Spinal cord (tissue), 9 donors: ENCODE measurements at regions not wholly inside any gene's neighbourhood (a gene's known extent, or its start where the extent isn't known, plus 50 kb on each side); places are given as distances from the start of the nearest gene placed in this dataset.
"Not testable (repeated sequence)": the region's sequence is repeated elsewhere in the genome, so short reads cannot be mapped to it uniquely, and the experiment has no call there.

ENCODE experiments used
- DNase-seq, 6 donors: peaks; one replicate each; pipeline versions ENCODE4 v3.0.0 to v3.0.0-alpha.2; 2013 to 2015; ENCODE audit warnings: low spot score in 6 of 6, low read depth in 4 of 6
- H3K27ac ChIP-seq: one replicate; pipeline ENCODE4 v1.5.1; 2013; ENCODE audit warnings: low read depth, low read length, control low read depth
- H3K27me3 ChIP-seq: one replicate; pipeline ENCODE4 v1.6.1; 2013; ENCODE audit warnings: low read length; ENCODE audit not compliant: control insufficient read depth, insufficient read depth
- H3K36me3 ChIP-seq: one replicate; pipeline ENCODE4 v1.6.1; 2013; ENCODE audit warnings: low read length; ENCODE audit not compliant: control insufficient read depth, insufficient read depth
- H3K4me1 ChIP-seq: one replicate; pipeline ENCODE4 v1.6.1; 2013; ENCODE audit warnings: low read length; ENCODE audit not compliant: control insufficient read depth, insufficient read depth
- H3K4me3 ChIP-seq: one replicate; pipeline ENCODE4 v1.5.1; 2013; ENCODE audit warnings: low read depth, low read length, control low read depth
- H3K9me3 ChIP-seq: one replicate; pipeline ENCODE4 v1.6.1; 2013; ENCODE audit warnings: low read length; ENCODE audit not compliant: control insufficient read depth, insufficient read depth
- WGBS: methylation state at CpG from one replicate; pipeline ENCODE4 v1.1.5; 2013; ENCODE audit warnings: missing lambda C conversion rate; ENCODE audit not compliant: insufficient coverage; 5-methylcytosine and 5-hydroxymethylcytosine counted together
- donor health status: healthy.

- Histone ChIP-seq H3K36me3 (no peaks in the 10 kb centered on the region), H3K9me3 (no peaks in the 10 kb centered on the region), H3K27ac (no peak overlapping the region), H3K27me3 (no peaks in the 10 kb centered on the region), H3K4me3 (no peak overlapping the region), H3K4me1 (no peaks in the 10 kb centered on the region)
- 93% methylated on average over 4 of the region's 5 CpGs for WGBS
- no peak for DNase-seq
These were observed 121.4 kb downstream of the FGF18 start for GRCh38 chr5:171540865-171541264.

GRCh38 chr5:171541341-171541776 is 121.9 kb downstream of the FGF18 start:
- H3K27ac ChIP-seq, result no peak overlapping the region
- no peaks in the 10 kb centered on the region for H3K36me3 ChIP-seq
- no peaks in the 10 kb centered on the region for H3K27me3 ChIP-seq
- no peak overlapping the region for H3K4me3 ChIP-seq
- WGBS, result 86% methylated on average over 12 of the region's 13 CpGs
- no peaks in the 10 kb centered on the region for H3K9me3 ChIP-seq
- DNase-seq, result no peak
- no peaks in the 10 kb centered on the region for H3K4me1 ChIP-seq

DNA sequence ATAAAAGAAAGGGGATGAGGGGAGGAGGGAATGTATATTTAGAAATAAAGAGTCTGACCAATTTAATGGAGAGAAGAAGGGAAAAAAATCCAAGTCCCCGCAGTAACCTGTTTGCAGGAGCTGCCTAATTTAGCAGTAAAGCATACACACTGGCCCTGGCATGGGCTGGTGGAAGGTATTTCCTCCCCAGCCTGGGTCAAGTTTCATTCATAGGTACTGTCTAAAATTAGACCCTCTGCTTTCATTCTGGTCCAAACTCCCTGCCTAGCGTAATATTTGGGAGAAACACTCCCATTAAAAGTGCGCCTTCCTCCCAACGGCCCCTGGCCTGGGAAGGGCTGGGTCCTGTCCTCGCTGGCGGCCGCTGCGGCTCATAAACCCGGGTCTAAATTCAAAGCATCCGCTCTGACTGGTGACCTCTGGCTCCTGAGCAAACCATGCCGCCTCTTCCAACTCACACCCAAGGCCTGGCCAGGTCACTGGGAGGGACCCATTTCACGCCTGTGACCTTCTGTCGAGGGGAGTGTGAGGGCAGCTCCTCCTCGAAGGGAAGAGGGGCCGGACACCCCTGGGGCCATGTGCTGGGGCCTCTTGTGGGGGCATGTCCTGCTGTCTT is 123.2 kb downstream of the FGF18 start:
- WGBS, result 46% methylated on average over 12 of the region's 15 CpGs
- Histone ChIP-seq H3K27ac (no peak overlapping the region), H3K36me3 (no peaks in the 10 kb centered on the region), H3K4me1 (no peaks in the 10 kb centered on the region), H3K27me3 (no peaks in the 10 kb centered on the region), H3K4me3 (no peak overlapping the region), H3K9me3 (no peaks in the 10 kb centered on the region)
- DNase-seq, result no peak

GRCh38 chr5:171543148-171543815 is 123.8 kb downstream of the FGF18 start:
- Histone ChIP-seq H3K36me3 (no peaks in the 10 kb centered on the region), H3K27me3 (no peaks in the 10 kb centered on the region), H3K9me3 (no peaks in the 10 kb centered on the region), H3K27ac (no peak overlapping the region), H3K4me3 (no peak overlapping the region), H3K4me1 (no peaks in the 10 kb centered on the region)
- no peak for DNase-seq
- 75% methylated on average over 13 of the region's 13 CpGs for WGBS

DNA sequence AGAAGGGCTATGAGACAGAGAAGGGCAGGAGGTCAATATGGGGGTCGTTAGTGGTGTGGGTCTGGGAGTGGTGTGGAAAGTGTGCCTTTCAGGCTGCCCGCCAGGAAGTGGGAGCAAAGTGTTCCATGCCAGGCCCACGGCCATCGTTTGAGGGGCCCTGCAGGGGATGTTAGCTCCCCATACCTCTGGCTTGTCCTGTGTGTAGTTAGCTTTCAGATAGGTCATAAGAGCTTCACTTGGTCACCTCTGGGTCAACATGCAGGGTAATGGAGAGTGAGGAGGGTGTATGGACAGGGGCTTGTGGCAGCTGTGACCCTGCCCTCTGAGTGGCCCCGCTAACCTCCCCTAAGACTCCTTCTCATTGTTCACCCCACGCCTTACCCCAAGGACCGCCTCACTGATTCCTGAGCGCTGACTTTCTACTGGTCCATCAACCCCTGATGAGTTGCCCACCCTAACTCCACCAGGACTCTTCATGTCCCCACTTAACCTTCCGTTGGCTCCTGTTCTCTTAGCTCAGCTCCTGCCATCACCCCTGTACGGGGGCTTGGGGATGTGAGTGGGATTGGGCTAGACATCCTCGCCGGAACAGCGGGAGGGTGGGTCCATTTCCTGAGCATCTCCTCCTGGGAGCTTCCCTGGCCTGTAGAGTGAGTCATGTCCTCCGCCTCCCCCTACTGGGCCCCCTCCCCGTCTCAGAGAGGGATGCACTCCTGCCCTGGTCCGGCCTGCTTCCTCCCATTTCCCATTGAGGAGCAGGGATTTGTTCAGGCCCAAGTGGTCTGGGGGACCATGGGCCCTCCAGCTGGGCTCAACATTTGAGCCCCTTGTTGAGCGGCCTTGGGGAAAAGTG is 125.7 kb downstream of the FGF18 start:
- no peak overlapping the region for H3K27ac ChIP-seq
- 93% methylated on average over 14 of the region's 17 CpGs for WGBS
- no peak overlapping the region for H3K4me3 ChIP-seq
- H3K27me3 ChIP-seq, result no peaks in the 10 kb centered on the region
- no peaks in the 10 kb centered on the region for H3K9me3 ChIP-seq
- no peak for DNase-seq
- peaks cover 4% of the 10 kb centered on the region for H3K4me1 ChIP-seq
- H3K36me3 ChIP-seq, result no peaks in the 10 kb centered on the region

- Histone ChIP-seq H3K9me3 (no peaks in the 10 kb centered on the region), H3K4me1 (peaks cover 4% of the 10 kb centered on the region), H3K4me3 (no peak overlapping the region), H3K27ac (no peak overlapping the region), H3K36me3 (no peaks in the 10 kb centered on the region), H3K27me3 (no peaks in the 10 kb centered on the region)
- peak in 1 of 6 donors; percentile 3 for DNase-seq
- 52% methylated on average over 5 of the region's 8 CpGs for WGBS
These were observed 129.8 kb downstream of the FGF18 start for GRCh38 chr5:171549274-171549673.

GRCh38 chr5:171553817-171554216 is 134.4 kb downstream of the FGF18 start:
- H3K9me3 ChIP-seq, DNase-seq, H3K4me1 ChIP-seq, H3K27me3 ChIP-seq, H3K4me3 ChIP-seq, H3K36me3 ChIP-seq, H3K27ac ChIP-seq: not testable (repeated sequence)
- WGBS, result 100% methylated on average over 4 of the region's 7 CpGs

DNA sequence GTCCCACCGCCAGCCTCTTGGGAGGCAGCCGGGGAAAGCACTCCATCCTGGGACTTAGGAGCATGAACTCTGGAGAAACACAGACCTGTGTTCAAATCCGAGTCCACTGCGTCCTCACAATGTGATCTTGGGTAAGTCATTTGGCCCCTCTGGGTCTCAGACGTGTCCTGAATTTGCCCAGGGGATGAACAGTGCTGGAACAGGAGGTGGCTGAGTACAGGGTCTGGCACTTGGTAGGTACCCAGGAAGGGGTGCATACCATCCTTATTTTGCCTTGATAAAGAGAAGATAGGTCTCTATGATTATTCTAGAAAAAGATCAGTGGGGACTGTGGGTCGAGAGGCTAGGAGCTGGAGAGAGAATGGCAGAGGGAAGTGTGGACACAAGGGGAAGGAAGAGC is 135.7 kb downstream of the FGF18 start:
- Histone ChIP-seq H3K27me3 (no peaks in the 10 kb centered on the region), H3K9me3 (no peaks in the 10 kb centered on the region), H3K4me3 (no peak overlapping the region), H3K27ac (no peak overlapping the region), H3K4me1 (no peaks in the 10 kb centered on the region), H3K36me3 (no peaks in the 10 kb centered on the region)
- 84% methylated on average over 6 of the region's 6 CpGs for WGBS
- DNase-seq, result no peak

GRCh38 chr5:171562822-171563221 is 143.4 kb downstream of the FGF18 start:
- H3K9me3 ChIP-seq, result no peaks in the 10 kb centered on the region
- H3K36me3 ChIP-seq, result no peaks in the 10 kb centered on the region
- no peak for DNase-seq
- WGBS, result no CpG with 5 or more reads among the region's 3 CpGs
- H3K27ac ChIP-seq, result no peak overlapping the region
- no peaks in the 10 kb centered on the region for H3K4me1 ChIP-seq
- no peak overlapping the region for H3K4me3 ChIP-seq
- no peaks in the 10 kb centered on the region for H3K27me3 ChIP-seq
